GM19023 (cell line): ENCODE measurements at regions not wholly inside any gene's neighbourhood (a gene's known extent, or its start where the extent isn't known, plus 50 kb on each side); places are given as distances from the start of the nearest gene placed in this dataset.

Experiments
- ATAC-seq: cut with Tn5 transposase; IDR thresholded peaks from one replicate; pipeline ENCODE4 v1.9.1; 2021; ENCODE audit warnings: mild to moderate bottlenecking, moderate library complexity; ENCODE audit not compliant: unreplicated experiment

GRCh38 chr21:16773206-16773605 is 739.6 kb upstream of the CXADR start:
- no peak for ATAC-seq

GRCh38 chr21:16775076-16775475 is 737.8 kb upstream of the CXADR start:
- no peak for ATAC-seq

DNA sequence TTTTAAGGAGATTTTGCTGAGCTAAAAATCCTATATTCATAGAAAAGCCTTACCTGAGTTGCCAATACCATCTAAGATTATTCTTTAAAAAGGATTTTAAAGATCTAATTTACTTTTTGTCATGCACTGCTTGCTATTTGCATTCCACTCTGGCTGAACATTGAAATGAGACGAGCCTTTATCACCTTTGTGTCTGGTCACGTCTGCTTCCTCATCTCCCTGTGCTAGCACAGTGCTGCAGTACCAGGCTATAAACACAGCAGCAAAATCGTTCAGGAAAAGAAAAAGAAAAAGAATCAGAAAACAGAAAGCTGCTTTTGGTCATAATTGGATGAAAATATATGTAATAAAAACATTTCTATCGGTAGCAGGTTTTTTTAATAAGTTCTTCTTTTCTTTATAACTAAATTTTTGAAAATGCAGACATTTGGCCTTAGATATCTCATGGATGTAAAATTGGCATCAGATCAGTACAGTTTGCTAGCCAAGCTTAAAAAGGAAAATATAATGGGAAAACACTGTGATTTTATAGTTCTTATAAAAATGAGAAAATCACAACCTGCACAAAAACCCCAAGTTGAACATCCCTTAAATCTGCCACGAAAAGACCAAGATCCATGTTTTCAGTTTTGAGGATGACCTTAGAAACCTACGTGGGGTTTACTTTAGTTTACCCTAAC is 735.7 kb upstream of the CXADR start:
- no peak for ATAC-seq

DNA sequence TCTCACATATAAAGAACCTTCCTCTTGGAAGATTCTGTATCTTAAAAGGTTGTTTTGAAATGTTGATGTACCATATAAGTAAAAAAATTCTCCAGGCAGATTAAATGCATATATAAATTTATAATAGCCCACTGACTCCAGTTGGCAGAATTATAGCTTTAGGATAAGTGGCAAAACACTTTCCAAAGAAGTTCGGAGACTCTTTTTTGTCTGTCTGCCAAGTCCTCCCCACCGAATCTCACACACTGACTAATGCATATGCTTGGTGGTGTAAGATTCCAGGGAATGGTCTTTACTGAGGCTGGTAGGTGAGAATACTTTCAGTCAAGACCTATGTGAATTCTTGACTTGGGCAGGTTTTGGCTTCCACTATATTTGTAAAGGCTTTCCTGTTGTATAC is 724.3 kb upstream of the CXADR start:
- no peak for ATAC-seq

DNA sequence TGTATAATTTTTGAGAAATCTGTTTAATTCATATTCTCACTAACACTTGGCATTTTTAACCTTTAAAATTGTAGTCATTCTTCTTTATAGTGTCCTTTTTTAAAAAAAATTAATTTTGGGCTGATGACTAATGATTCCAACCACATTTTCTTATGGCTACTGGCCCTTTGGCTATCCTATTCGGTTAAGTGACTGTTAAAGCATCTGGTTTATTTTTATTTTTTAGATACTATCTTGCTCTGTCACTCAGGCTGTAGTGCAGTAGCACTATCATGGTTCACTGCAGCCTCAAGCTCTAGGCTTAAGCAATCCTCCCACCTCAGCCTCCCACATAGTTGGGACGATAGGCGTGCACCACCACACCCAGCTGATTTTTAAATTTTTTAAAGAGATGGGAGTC is 723.2 kb upstream of the CXADR start:
- no peak for ATAC-seq

GRCh38 chr21:16792101-16792500 is 720.7 kb upstream of the CXADR start:
- ATAC-seq: no peak

DNA sequence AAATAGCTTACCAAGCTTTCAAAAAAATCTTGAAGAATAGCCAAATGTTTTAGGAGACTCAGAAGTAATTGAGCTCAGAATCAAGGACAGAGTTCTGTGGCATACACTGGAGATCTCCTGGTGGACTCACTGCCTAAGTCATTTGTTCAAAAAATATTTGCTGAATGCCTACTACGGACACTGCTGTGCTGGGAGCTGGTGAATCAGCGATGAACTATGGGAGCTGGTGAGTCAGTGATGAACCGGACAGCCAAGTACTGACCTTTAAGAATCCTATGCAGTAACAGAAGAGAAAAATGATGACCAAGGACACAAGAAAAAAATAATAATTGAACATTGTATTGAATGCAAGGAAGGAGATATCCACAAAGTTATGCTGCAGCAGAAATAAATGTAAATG is 717.9 kb upstream of the CXADR start:
- no peak for ATAC-seq

GRCh38 chr21:16796776-16797175 is 716.1 kb upstream of the CXADR start:
- no peak for ATAC-seq

DNA sequence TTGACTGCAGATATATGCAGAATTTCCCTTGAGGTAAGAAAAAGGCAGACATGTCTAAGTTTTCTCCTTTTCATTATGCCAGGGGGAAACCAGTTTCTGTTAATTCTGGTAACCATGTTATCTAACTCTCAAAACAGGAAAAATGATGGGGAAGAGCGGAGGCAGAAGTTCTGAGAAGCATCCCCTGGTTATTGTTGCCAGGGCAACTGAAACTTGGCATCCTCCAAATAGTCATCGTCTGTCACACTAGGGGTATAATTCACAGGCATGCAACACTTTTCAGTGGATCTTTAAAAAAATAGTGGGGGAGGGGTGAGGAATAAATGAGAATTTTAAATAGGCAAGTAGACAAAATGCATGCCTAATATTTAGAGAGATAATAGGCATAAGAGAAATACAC is 715.3 kb upstream of the CXADR start:
- no peak for ATAC-seq

- no peak for ATAC-seq
These were observed 714.9 kb upstream of the CXADR start for GRCh38 chr21:16797966-16798365.

- ATAC-seq: no peak
These were observed 712.1 kb upstream of the CXADR start for GRCh38 chr21:16800536-16801275.

DNA sequence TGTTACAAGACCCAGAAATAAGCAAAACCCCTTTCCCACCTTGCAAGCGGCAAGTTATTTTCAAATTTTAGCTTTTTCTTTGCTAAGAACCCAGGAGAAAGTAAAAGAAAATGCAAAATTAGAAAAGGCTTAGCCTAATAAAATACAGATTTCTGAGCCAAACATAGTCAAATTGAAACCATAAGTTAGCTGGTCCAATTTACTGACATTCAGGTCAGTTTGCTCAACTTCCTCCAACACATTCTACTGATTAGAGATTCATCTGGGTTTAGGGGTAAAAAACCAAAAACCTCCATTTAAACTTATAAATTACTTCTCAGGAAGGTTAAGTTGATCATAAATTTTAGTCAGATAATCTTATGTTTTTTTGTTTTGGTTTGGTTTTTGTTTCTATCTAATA is 701.8 kb upstream of the CXADR start:
- no peak for ATAC-seq

- ATAC-seq: no peak
These were observed 700.9 kb upstream of the CXADR start for GRCh38 chr21:16811970-16812369.

GRCh38 chr21:16815243-16815642 is 697.6 kb upstream of the CXADR start:
- ATAC-seq: no peak

- ATAC-seq: no peak
These were observed 691.3 kb upstream of the CXADR start for GRCh38 chr21:16821588-16821987.

GRCh38 chr21:16829532-16829931 is 683.3 kb upstream of the CXADR start:
- no peak for ATAC-seq

GRCh38 chr21:16832791-16833190 is 680.1 kb upstream of the CXADR start:
- no peak for ATAC-seq

GRCh38 chr21:16834791-16835190 is 678.1 kb upstream of the CXADR start:
- ATAC-seq: no peak

- ATAC-seq: no peak
These were observed 675.5 kb upstream of the CXADR start for GRCh38 chr21:16837321-16837720.

DNA sequence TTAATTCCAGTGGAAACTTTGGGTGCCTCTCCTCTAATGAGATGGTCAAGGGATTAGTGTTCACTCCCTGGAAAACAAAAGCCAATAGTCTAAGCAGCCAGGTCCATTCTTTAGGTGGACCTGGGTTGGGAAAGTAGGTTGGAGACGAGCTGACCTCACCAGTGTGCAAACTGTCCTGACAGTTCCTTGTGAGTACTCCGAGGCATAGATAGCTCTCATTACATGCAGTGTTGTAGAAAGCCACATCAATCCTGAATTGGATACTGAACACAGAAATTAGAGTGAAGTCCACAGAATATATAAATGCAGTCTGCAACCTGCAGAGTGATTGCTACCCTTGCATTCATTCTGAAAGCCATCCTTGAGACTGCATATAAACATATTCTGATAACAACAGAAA is 675.1 kb upstream of the CXADR start:
- no peak for ATAC-seq

GRCh38 chr21:16838331-16838730 is 674.5 kb upstream of the CXADR start:
- ATAC-seq: no peak

DNA sequence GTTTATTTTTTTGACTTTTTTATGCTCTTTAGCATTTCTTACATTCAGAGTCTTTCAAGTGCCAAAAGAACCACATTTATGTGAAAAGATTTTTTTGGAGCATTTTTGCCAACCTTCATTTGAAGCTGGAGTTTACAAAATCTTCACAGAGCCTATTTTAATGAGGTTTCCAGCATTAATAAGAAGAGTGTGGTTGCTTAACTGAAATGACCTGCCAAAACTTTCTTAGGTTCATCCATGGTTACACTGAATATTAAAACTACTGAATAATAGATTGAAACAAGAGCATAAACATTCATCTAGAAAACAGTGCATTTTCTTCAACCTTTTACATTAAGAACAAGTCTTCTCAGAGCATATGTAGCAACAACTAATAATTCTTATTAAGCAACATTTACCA is 672.3 kb upstream of the CXADR start:
- ATAC-seq: no peak
